Liver (tissue), 2 donors: ENCODE measurements at regions not wholly inside any gene's neighbourhood (a gene's known extent, or its start where the extent isn't known, plus 50 kb on each side); places are given as distances from the start of the nearest gene placed in this dataset.

Experiments
- MAX ChIP-seq: IDR thresholded peaks from 2 replicates; pipeline ENCODE4 v1.6.1; 2016; ENCODE audit warnings: antibody characterized with exemption
- TAF1 ChIP-seq: conservative IDR thresholded peaks from 2 replicates; pipeline ENCODE4 v1.6.1; 2016; ENCODE audit warnings: antibody characterized with exemption, mild to moderate bottlenecking
- donor health status: healthy.

GRCh38 chr6:139479433-139480222 is 105.2 kb upstream of the CITED2 start:
- TF ChIP-seq MAX (no peak), TAF1 (no peak)
